Colonic mucosa (tissue), 4 donors: ENCODE measurements at regions not wholly inside any gene's neighbourhood (a gene's known extent, or its start where the extent isn't known, plus 50 kb on each side); places are given as distances from the start of the nearest gene placed in this dataset.

Experiments
- DNase-seq: peaks from one replicate; pipeline ENCODE4 v3.0.0-alpha.2; 2020
- H3K27ac ChIP-seq: fragments of 200-600 bp; one replicate; pipeline ENCODE4 v1.8.0; 2021
- H3K27me3 ChIP-seq: fragments of 200-600 bp; one replicate; pipeline ENCODE4 v1.8.0; 2021
- H3K36me3 ChIP-seq: fragments of 200-600 bp; one replicate; pipeline ENCODE4 v1.8.0; 2021
- H3K4me1 ChIP-seq: fragments of 200-600 bp; one replicate; pipeline ENCODE4 v1.8.0; 2021; ENCODE audit warnings: mild to moderate bottlenecking
- H3K4me3 ChIP-seq: fragments of 200-600 bp; one replicate; pipeline ENCODE4 v1.8.0; 2021
- H3K9ac ChIP-seq, 2 donors: one replicate each; pipeline ENCODE4 v1.7.0; 2013; ENCODE audit warnings: control low read depth in 2 of 2, low read depth in 2 of 2, low read length in 2 of 2
- H3K9me3 ChIP-seq: fragments of 200-600 bp; one replicate; pipeline ENCODE4 v1.8.0; 2021
- intact Hi-C: fragments of 100-400 bp; cut with DNase I; formaldehyde crosslinking; loops from one replicate; pipeline ENCODE4 v1.14.1; 2022
- TF ChIP-seq, protein P1 (sequence below): fragments of 200-600 bp; IDR thresholded peaks from one replicate; pipeline ENCODE4 v1.8.0; 2022; ENCODE audit warnings: antibody characterized with exemption, mild to moderate bottlenecking
- donor health status: healthy.
- donor health status: DM: no; HTN: no; CAD: no.
- donor health status: DM: no; HTN: no; CAD: no.

DNA sequence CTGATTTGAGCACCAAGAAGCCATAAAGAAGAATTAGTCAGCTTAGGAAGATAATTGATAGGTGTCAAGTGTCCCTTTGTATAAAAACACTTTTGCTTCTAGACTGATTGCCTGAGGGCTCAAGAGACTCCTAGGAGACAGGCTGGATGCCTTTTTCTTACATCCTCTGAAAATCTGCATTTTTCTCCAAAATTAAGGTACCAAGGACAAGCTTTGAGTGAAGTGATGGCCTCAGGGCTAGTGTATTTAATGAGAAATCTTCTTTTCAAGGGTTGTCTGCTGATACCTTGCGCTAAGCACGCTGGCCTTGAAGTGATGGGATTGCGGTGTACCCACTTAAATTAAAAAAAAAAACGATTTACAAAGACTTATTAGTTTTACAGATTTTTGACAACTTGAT is 304.0 kb downstream of the TLR4 start:
- intact Hi-C loops = no loop called here
- H3K4me1 ChIP-seq = no peaks in the 10 kb centered on the region
- H3K9ac ChIP-seq = no peak overlapping the region
- H3K27ac ChIP-seq = no peak overlapping the region
- no peak for DNase-seq
- H3K9me3 ChIP-seq = no peaks in the 10 kb centered on the region
- H3K4me3 ChIP-seq = no peak overlapping the region
- H3K27me3 ChIP-seq = no peaks in the 10 kb centered on the region
- TF ChIP-seq, protein P1, sequence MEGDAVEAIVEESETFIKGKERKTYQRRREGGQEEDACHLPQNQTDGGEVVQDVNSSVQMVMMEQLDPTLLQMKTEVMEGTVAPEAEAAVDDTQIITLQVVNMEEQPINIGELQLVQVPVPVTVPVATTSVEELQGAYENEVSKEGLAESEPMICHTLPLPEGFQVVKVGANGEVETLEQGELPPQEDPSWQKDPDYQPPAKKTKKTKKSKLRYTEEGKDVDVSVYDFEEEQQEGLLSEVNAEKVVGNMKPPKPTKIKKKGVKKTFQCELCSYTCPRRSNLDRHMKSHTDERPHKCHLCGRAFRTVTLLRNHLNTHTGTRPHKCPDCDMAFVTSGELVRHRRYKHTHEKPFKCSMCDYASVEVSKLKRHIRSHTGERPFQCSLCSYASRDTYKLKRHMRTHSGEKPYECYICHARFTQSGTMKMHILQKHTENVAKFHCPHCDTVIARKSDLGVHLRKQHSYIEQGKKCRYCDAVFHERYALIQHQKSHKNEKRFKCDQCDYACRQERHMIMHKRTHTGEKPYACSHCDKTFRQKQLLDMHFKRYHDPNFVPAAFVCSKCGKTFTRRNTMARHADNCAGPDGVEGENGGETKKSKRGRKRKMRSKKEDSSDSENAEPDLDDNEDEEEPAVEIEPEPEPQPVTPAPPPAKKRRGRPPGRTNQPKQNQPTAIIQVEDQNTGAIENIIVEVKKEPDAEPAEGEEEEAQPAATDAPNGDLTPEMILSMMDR = no peak
- H3K36me3 ChIP-seq = no peaks in the 10 kb centered on the region

GRCh38 chr9:118009614-118010013 is 305.4 kb downstream of the TLR4 start:
- Histone ChIP-seq H3K36me3 (no peaks in the 10 kb centered on the region), H3K4me3 (no peak overlapping the region), H3K9me3 (no peaks in the 10 kb centered on the region), H3K27ac (no peak overlapping the region), H3K27me3 (no peaks in the 10 kb centered on the region), H3K4me1 (no peaks in the 10 kb centered on the region), H3K9ac (no peak overlapping the region)
- TF ChIP-seq, protein P1 = no peak
- DNase-seq = no peak
- intact Hi-C loops = no loop called here

GRCh38 chr9:118017607-118018122 is 313.5 kb downstream of the TLR4 start:
- Histone ChIP-seq H3K36me3 (no peaks in the 10 kb centered on the region), H3K4me3 (no peak overlapping the region), H3K9ac (no peak overlapping the region), H3K27me3 (no peaks in the 10 kb centered on the region), H3K27ac (no peak overlapping the region), H3K9me3 (no peaks in the 10 kb centered on the region), H3K4me1 (no peaks in the 10 kb centered on the region)
- intact Hi-C loops = no loop called here
- TF ChIP-seq, protein P1 = no peak
- no peak for DNase-seq

DNA sequence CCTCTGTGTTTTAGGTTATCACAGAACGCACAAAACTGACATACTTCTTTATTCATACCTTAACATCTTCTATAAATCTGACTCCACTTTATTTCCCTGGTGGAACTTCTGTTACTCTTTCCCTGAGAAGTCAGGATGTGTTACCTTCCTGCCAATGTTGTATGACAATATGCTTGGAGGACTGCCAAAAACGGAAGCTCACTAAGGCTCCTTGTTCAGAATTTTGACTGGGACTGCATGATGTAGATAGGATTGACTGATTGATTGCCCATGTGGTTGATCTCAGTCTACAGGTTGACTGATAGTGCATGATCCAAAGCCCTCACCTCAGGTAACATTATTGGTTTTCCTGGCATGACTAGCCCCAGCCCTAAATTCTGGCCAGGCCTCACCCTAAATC is 319.4 kb downstream of the TLR4 start:
- no peaks in the 10 kb centered on the region for H3K36me3 ChIP-seq
- no peaks in the 10 kb centered on the region for H3K27me3 ChIP-seq
- H3K9ac ChIP-seq = no peak overlapping the region
- DNase-seq = no peak
- TF ChIP-seq, protein P1 = no peak
- H3K4me1 ChIP-seq = no peaks in the 10 kb centered on the region
- no peak overlapping the region for H3K27ac ChIP-seq
- H3K4me3 ChIP-seq = no peak overlapping the region
- no peaks in the 10 kb centered on the region for H3K9me3 ChIP-seq
- intact Hi-C loops = no loop called here

DNA sequence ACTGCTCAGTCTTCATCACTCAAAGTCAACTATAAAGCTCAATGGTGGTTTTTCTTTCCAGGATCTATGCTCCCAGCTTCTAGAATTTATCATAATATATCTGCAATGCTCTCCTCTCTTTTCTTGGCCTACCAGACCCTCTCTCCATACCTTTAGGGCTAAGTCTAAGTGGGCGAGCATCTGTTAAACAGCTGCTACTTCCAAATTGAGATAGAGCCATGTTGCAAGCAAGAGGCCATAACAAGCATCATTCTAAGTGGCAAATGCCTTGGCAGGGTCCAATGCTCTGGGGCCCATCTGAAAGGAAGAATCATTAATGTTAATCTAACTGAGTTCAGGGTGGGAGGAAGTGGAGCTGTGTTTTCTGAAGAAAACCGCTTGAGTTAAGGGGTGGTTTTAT is 324.0 kb downstream of the TLR4 start:
- intact Hi-C loops = no loop called here
- TF ChIP-seq, protein P1 = no peak
- Histone ChIP-seq H3K27me3 (no peaks in the 10 kb centered on the region), H3K4me1 (no peaks in the 10 kb centered on the region), H3K9ac (no peak overlapping the region), H3K27ac (no peak overlapping the region), H3K4me3 (no peak overlapping the region), H3K9me3 (no peaks in the 10 kb centered on the region), H3K36me3 (no peaks in the 10 kb centered on the region)
- DNase-seq = no peak

DNA sequence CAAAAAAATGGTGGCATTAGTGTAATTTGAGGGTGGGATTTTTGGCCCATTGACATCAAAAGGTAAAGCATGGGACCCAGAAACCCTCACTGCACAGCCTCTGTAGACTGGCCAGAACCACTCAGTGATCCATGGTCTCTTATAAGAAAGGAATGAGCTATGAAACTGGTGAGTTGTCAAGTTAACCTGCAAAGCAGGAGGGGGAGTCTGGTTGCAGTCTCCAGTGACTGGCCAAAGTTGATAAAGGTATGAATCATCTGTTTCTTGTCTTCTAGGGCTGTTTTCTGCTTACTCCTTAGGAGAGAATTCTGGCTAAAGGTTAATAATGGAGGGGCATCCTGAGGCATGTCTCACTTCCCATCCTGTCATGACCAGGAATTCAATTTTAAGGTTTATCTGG is 325.2 kb downstream of the TLR4 start:
- Histone ChIP-seq H3K9me3 (no peaks in the 10 kb centered on the region), H3K4me3 (no peak overlapping the region), H3K4me1 (no peaks in the 10 kb centered on the region), H3K27me3 (no peaks in the 10 kb centered on the region), H3K36me3 (no peaks in the 10 kb centered on the region), H3K27ac (no peak overlapping the region), H3K9ac (no peak overlapping the region)
- no peak for DNase-seq
- intact Hi-C loops = no loop called here
- TF ChIP-seq, protein P1 = no peak
